ENCODE measurements at regions not wholly inside any gene's neighbourhood (a gene's known extent, or its start where the extent isn't known, plus 50 kb on each side); places are given as distances from the start of the nearest gene placed in this dataset.
"Not testable (repeated sequence)": the region's sequence is repeated elsewhere in the genome, so short reads cannot be mapped to it uniquely, and the experiment has no call there.

DNA sequence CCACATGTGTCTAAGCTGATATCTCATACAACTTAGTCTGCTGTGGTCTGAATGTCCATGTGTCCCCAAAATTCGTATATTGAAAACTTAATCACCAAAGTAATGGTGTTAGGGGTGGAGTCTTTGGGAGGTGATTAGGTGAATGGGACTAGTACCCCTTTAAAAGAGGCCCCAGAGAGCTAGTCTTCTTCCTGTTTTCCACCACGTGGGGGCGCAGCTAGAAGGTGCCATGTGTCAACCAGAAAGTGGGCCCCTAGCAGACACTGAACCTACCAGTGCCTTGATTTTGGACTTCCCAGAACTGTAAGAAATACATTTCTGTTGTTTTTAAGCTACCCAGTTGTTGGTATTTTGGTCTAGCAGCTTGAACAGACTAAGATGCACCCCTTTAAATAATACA is 86.6 kb downstream of the ASB1 start:
- DNase-seq (ENCODE audit: low read depth): peak; percentile 48
- TF ChIP-seq, protein P1, sequence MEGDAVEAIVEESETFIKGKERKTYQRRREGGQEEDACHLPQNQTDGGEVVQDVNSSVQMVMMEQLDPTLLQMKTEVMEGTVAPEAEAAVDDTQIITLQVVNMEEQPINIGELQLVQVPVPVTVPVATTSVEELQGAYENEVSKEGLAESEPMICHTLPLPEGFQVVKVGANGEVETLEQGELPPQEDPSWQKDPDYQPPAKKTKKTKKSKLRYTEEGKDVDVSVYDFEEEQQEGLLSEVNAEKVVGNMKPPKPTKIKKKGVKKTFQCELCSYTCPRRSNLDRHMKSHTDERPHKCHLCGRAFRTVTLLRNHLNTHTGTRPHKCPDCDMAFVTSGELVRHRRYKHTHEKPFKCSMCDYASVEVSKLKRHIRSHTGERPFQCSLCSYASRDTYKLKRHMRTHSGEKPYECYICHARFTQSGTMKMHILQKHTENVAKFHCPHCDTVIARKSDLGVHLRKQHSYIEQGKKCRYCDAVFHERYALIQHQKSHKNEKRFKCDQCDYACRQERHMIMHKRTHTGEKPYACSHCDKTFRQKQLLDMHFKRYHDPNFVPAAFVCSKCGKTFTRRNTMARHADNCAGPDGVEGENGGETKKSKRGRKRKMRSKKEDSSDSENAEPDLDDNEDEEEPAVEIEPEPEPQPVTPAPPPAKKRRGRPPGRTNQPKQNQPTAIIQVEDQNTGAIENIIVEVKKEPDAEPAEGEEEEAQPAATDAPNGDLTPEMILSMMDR (IDR thresholded peaks at IDR 0.05; ENCODE audit: insufficient read depth, low read depth, low read length, missing control alignments): peak; percentile 62

GRCh38 chr2:238514024-238514423 is 87.3 kb downstream of the ASB1 start:
- not testable (repeated sequence) for H3K4me3 ChIP-seq (ENCODE audit: low read depth, low read length); DNase-seq (ENCODE audit: low read depth)

More for the DNA sequence above, 86.6 kb downstream of the ASB1 start:
- H3K4me3 ChIP-seq (ENCODE audit: low read depth, low read length): no peak overlapping the region

DNA sequence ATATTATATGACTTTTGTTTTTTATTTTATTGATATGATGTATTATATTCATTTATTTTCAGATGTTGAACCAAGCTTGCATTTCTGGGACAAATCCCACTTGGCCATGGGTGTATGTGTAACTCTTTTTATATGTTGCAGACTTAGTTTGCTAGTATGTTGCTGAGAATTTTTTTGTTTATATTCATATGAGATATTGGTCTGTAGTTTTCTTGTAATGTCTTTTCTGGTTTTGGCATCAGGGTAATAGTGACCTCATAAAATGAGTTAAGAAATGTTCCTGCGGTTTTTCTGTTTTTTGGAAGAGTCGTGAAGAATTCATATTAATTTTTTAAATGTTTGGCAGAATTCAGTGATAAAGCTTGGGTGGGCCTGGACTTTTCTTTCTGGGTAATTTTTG is 88.7 kb downstream of the ASB1 start:
- TF ChIP-seq, protein P1 (IDR thresholded peaks at IDR 0.05; ENCODE audit: insufficient read depth, low read depth, low read length, missing control alignments): no peak
- no peak overlapping the region for H3K4me3 ChIP-seq (ENCODE audit: low read depth, low read length)
- no peak for DNase-seq (ENCODE audit: low read depth)

DNA sequence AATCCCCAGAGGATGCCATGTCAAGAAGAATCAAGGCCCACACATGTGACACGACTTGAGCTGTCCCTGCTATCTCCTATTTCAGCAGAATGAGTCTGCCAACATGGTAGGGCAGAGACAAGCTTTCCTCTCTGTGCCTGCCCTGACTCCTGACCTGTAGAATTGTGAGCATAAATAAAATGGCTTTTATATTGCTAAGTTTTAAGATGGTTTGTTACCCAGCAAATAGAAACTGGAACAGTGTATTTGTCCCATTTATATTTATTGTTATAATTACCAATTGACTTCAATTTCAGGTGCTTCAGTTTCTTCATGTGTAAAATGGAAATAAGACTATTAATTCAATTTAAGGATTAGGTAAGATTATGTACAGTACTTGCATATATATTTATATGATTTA is 90.5 kb downstream of the ASB1 start:
- H3K4me3 ChIP-seq (ENCODE audit: low read depth, low read length): no peak overlapping the region
- DNase-seq (ENCODE audit: low read depth): no peak
- TF ChIP-seq, protein P1 (IDR thresholded peaks at IDR 0.05; ENCODE audit: insufficient read depth, low read depth, low read length, missing control alignments): no peak

DNA sequence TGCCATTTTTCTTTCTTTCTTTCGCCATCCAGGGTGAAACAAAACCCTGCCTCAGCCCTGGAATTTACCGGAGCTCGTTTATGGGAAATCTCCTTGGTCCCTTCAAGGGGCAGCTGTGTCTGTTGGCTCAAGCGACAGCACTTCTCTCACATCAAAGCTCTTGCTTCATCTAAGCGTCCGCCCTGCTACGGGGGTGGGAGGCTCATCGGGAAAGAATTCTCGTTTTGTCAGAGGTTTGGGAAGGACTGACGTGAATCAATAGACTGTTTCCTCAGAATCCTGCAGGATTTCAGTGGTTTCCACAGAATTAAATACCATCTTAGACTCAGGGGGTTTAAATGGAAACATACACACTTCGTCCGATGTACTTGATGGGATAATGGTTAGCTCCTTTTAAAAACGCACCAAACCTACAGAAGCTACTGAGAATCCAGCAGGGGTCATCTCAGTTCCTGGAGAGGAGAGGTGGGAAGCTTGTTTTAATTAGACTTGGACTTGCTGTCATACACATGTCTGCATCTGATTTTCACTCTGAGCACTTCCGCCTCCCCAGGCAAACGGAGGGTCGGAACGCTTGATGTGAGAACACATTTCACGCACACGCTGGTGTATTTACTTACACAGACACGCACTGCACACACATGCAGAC is 91.6 kb downstream of the ASB1 start:
- DNase-seq (ENCODE audit: low read depth): no peak
- TF ChIP-seq, protein P1 (IDR thresholded peaks at IDR 0.05; ENCODE audit: insufficient read depth, low read depth, low read length, missing control alignments): no peak
- H3K4me3 ChIP-seq (ENCODE audit: low read depth, low read length): no peak overlapping the region

GRCh38 chr2:238518821-238519186 is 92.1 kb downstream of the ASB1 start:
- TF ChIP-seq, protein P1 (IDR thresholded peaks at IDR 0.05; ENCODE audit: insufficient read depth, low read depth, low read length, missing control alignments): no peak
- H3K4me3 ChIP-seq (ENCODE audit: low read depth, low read length): no peak overlapping the region
- no peak for DNase-seq (ENCODE audit: low read depth)

DNA sequence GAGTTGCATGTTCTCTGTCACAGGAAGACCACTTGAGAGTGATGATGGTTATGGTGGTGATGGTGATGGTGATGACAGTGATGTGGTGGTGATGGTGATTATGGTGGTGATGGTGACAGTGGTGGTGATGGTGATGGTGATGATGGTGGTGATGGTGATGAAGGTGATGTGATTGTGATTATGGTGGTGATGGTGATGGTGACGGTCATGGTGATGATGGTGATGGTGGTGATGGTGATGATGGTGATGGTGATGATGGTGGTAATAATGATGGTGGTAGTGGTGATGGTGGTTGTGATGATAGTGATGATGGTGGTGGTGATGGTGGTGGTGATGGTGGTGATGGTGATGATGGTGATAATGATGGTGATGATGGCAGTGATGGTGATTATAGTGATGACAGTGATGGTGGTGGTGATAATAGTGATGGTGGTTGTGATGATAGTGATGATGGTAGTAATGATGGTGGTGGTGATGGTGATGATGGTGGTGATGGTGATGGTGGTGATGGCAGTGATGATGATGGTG is 93.7 kb downstream of the ASB1 start:
- H3K4me3 ChIP-seq (ENCODE audit: low read depth, low read length): no peak overlapping the region
- DNase-seq (ENCODE audit: low read depth): no peak
- TF ChIP-seq, protein P1 (IDR thresholded peaks at IDR 0.05; ENCODE audit: insufficient read depth, low read depth, low read length, missing control alignments): no peak
